Fibroblast of upper back skin (primary cell): ENCODE measurements at regions not wholly inside any gene's neighbourhood (a gene's known extent, or its start where the extent isn't known, plus 50 kb on each side); places are given as distances from the start of the nearest gene placed in this dataset.
"Not testable (repeated sequence)": the region's sequence is repeated elsewhere in the genome, so short reads cannot be mapped to it uniquely, and the experiment has no call there.

Source experiments
- DNase-seq: peaks from one replicate; pipeline ENCODE4 v3.0.0-alpha.2; 2013

- DNase-seq = no peak
Measured at GRCh38 chr1:79974659-79975058, 968.1 kb upstream of the ADGRL4 start.

DNA sequence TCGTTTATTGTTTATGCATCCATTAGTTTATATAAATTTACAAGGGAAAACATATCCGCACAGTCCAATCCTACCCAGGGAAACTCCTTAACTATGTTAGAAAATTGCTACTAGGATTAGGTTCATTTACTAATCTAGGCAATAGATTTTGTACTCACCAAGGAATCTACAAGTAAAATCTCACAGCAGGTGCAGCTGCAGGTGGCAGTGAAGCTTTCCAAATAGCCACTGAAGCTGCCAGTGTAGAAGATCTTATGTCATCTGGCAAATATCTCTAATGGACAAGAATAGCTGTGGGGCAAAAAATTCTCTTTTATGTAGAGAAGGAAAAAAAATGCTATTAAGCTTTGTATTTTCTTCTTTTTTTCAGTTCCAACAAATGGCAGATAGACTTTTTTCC is 963.4 kb upstream of the ADGRL4 start:
- DNase-seq = no peak

DNA sequence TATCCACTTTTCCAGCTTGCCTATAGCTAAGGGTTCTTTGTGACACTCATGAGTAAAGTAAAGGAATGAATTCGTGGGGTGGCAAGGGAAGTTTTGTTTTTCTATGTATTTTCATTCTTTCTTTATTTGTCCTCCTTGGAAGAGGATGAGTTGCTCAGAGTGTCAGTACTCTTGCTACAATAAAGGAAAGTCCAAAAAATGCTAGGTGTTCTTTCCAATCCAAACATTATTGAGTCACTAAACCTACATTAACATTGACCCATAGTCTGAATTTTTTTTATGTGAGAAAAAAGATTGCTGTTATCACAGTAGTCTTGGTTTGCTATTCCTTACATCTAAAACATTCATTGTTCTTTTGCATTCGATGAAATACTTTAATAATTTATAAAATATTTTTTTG is 959.9 kb upstream of the ADGRL4 start:
- DNase-seq = no peak

GRCh38 chr1:79959635-79960034 is 953.1 kb upstream of the ADGRL4 start:
- DNase-seq = no peak

DNA sequence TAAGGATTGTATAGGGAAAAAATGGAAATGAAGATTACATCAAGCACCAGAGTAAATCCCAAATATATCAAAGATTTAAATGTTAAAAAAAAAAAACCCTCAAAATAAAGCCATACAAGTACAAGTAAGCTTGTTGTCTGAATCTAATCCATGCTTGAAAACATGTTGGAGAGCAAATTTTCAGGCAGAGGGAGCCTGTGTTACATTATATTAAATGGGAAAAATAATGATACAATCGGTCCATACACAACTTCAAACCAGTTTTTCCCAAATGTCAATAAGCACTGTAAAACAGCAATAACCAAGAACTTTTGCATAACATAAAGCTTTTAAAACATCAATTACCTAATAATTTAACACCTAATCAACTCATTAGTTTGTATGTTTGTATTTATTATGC is 949.4 kb upstream of the ADGRL4 start:
- DNase-seq = no peak

DNA sequence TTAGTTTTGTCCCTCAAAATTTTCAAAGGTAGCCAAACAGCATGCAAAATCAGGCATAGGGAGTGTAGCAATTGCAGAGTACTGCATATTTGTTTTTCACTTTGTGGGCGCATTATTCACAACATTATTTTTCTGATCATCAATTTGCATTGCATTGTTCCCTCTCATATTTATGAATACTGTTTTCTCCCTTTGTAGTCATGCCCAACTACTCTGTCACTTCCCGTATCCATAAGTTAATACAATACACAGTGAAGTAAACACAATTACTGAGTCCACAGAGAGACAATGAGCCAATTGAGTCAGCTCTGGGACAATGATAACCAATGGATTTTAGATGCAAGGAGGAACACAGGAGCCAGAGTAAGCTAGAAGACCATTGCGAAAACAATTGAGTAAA is 944.0 kb upstream of the ADGRL4 start:
- DNase-seq = no peak

DNA sequence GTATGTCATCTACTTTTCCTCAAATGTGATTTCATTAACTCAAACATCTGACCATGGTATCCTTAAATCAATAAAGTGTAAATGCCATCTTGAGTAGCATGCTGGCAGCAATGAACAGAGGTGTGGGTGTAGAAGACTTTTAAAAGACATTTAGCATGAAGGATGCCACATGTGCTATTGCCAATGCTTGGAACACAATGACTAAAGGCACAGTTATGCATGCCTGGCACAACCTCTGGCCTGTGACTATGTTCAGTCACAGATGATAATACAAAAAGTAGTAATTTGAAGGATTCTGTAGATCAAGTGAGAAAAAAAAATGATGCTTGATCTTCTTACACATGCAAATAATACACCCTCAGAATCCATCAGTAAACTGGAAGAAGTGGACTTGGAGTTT is 938.9 kb upstream of the ADGRL4 start:
- no peak for DNase-seq

- DNase-seq = peak; percentile 25
Measured at GRCh38 chr1:79929356-79929755, 922.8 kb upstream of the ADGRL4 start.

GRCh38 chr1:79928901-79929300 is 922.4 kb upstream of the ADGRL4 start:
- DNase-seq = no peak

- DNase-seq = no peak
Measured at GRCh38 chr1:79920960-79921669, 914.6 kb upstream of the ADGRL4 start.

DNA sequence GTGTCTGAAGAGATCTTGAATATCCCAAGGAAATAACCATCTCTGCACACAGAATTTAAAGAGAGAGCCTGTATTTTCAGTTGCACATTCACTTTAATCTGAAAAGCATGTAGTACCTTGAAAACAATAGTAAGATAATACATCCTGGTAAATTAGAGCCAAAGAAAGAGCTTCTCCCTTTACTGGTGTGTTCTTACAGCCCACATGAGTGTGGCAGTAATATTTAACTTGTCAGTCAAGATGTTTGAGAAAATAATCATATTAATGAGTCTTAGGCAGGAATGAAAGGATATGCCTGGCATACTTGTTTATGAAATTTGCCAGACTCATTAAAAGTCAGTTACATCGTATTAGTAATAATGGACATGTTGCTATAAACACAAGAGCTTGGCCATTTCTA is 908.4 kb upstream of the ADGRL4 start:
- no peak for DNase-seq

DNA sequence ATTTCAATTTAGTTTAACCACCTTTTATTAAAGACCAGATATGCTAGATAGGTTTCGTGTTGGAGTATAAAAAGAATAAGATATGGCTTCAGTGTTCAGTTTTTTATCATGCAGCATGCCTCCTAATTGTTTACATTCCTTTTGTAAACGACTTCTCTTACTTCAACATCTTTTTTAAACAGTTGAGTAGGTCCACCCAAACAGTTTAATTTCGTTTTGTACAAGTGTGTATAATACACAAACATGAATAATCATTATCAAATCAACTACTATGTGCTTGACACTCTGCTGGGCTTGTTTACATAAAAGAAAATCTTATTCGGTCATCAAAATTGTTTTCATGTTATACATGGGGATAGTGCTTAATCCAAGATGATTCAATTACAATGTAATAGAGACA is 906.3 kb upstream of the ADGRL4 start:
- DNase-seq = no peak

- DNase-seq = peak; percentile 2
Measured at GRCh38 chr1:79903321-79903720, 896.8 kb upstream of the ADGRL4 start.

DNA sequence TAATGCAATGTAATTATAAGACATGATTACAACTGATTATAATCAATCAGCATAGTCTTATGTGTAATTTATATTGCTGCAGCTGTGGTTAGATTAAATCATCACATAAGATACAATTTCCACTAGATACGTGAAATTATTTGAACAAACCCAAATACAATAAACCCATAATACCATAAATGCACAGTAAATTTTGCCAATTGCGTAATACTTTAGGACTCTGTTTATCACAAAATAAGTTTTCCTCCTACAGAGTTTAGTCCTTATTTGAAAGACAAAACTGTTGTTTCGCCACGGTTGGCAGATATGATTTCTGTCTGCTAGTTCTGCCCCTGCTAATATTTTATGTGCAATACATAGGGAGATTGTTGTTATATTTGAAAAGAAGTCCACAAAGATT is 895.9 kb upstream of the ADGRL4 start:
- no peak for DNase-seq

GRCh38 chr1:79899914-79900313 is 893.4 kb upstream of the ADGRL4 start:
- DNase-seq = peak; percentile 99

- no peak for DNase-seq
Measured at GRCh38 chr1:79896140-79896539, 889.6 kb upstream of the ADGRL4 start.

GRCh38 chr1:79895573-79895972 is 889.0 kb upstream of the ADGRL4 start:
- DNase-seq = no peak

GRCh38 chr1:79894129-79894528 is 887.6 kb upstream of the ADGRL4 start:
- not testable (repeated sequence) for DNase-seq

GRCh38 chr1:79887059-79887458 is 880.5 kb upstream of the ADGRL4 start:
- no peak for DNase-seq

GRCh38 chr1:79885101-79885500 is 878.6 kb upstream of the ADGRL4 start:
- no peak for DNase-seq

- no peak for DNase-seq
Measured at GRCh38 chr1:79877086-79877485, 870.6 kb upstream of the ADGRL4 start.

DNA sequence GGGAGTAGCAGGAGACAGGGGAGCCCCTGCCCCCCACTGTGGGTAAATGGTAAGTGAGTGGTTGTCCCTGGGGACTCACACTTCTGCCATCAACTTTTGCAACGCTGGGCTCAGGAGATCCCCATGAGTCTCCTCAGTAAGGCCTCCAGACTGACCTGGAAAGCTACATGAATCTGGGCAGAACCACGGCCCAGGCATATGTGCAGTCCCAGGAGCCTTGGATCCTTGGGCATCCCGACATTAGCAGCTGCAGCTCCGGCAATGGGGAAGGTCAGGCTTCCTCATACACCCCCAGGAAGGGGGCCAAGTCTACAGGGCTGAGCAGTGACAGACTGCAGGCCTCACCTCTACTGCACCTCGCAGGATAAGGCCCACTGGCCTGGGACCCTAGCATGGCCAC is 868.7 kb upstream of the ADGRL4 start:
- DNase-seq = no peak

GRCh38 chr1:79874289-79874688 is 867.8 kb upstream of the ADGRL4 start:
- no peak for DNase-seq

DNA sequence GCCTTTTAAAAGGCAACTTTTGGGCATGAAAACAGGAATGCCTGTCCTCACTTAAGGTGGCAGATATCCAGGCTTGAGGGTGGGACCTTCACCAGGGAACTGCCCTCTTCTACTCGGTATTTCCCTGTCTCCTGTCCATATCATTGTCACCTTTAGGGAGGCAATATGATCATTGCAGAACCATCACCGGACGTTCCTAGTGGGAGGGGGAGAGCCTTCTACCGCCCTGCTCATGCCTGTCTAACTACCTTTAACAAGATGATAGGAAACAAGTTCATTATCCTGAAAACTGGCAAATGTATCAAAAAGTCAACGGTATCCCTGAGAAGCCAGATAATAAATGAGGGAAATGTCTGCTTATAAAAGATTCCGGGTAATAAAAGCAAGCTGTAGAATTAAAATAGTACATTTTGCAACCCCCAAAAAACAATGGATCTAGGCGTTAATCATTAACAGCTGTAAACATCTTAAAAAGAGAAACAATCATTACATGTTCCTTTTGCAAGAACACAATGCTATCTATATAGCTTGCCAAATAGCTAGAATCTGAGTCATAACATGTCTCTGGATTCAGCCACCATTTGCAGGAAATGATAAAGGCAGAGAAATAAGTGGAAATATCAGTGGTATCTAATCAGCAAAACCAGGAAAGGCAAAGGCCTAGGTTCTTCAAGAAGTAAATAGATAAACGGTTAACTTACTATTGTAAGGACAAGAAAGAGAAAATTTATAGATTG is 852.9 kb upstream of the ADGRL4 start:
- peak; percentile 87 for DNase-seq

GRCh38 chr1:79852004-79852403 is 845.5 kb upstream of the ADGRL4 start:
- no peak for DNase-seq
